Activated CD4-positive, alpha-beta memory T cell treated with anti-CD3 and anti-CD28 coated beads for 36 hours (primary cell): ENCODE measurements at regions not wholly inside any gene's neighbourhood (a gene's known extent, or its start where the extent isn't known, plus 50 kb on each side); places are given as distances from the start of the nearest gene placed in this dataset.

Experiments
- CTCF ChIA-PET: fragments of 350-600 bp; sonication (Branson Sonifier 250); formaldehyde crosslinking; loops from one replicate; lab custom pipeline; 2021; ENCODE audit warnings: antibody characterized with exemption, inconsistent platforms; lab: Charles Lee
- POLR2A ChIA-PET: fragments of 350-600 bp; sonication (Branson Sonifier 250); formaldehyde crosslinking; loops from one replicate; lab custom pipeline; 2021; ENCODE audit warnings: antibody characterized with exemption; lab: Charles Lee
- DNase-seq: peaks from one replicate; pipeline ENCODE4 v3.0.0-alpha.2; 2020
- H3K27ac Mint-ChIP-seq: one replicate; pipeline ENCODE4 v1.8.0; 2021; ENCODE audit warnings: mixed read lengths
- H3K27me3 Mint-ChIP-seq: one replicate; pipeline ENCODE4 v1.8.0; 2021; ENCODE audit warnings: mixed read lengths
- H3K36me3 Mint-ChIP-seq: one replicate; pipeline ENCODE4 v1.8.0; 2021; ENCODE audit warnings: mixed read lengths
- H3K4me1 Mint-ChIP-seq: one replicate; pipeline ENCODE4 v1.8.0; 2021; ENCODE audit warnings: low read depth, mixed read lengths
- H3K4me3 Mint-ChIP-seq: one replicate; pipeline ENCODE4 v1.8.0; 2021; ENCODE audit warnings: mild to moderate bottlenecking, mixed read lengths
- H3K9me3 Mint-ChIP-seq: one replicate; pipeline ENCODE4 v1.8.0; 2021; ENCODE audit warnings: mixed read lengths
- intact Hi-C: fragments of 100-400 bp; cut with micrococcal nuclease; formaldehyde crosslinking; loops from one replicate; pipeline ENCODE4 v1.15.1; 2023

GRCh38 chr7:128170461-128170860 is 70.6 kb upstream of the LEP start:
- H3K36me3 Mint-ChIP-seq: no peaks in the 10 kb centered on the region
- peaks cover 13% of the 10 kb centered on the region for H3K4me1 Mint-ChIP-seq
- no peak overlapping the region for H3K27ac Mint-ChIP-seq
- ChIA-PET CTCF (interaction anchor here (1.3 to 1.8 kb wide), 2 partner anchors 35 to 40 kb away, joined by 7 to 8 read pairs; no protein-coding TSS in a partner anchor), POLR2A (no interaction called here)
- peaks cover 45% of the 10 kb centered on the region for H3K27me3 Mint-ChIP-seq
- no peak for DNase-seq
- no peak overlapping the region for H3K4me3 Mint-ChIP-seq
- intact Hi-C loops: no loop called here
- H3K9me3 Mint-ChIP-seq: no peaks in the 10 kb centered on the region

DNA sequence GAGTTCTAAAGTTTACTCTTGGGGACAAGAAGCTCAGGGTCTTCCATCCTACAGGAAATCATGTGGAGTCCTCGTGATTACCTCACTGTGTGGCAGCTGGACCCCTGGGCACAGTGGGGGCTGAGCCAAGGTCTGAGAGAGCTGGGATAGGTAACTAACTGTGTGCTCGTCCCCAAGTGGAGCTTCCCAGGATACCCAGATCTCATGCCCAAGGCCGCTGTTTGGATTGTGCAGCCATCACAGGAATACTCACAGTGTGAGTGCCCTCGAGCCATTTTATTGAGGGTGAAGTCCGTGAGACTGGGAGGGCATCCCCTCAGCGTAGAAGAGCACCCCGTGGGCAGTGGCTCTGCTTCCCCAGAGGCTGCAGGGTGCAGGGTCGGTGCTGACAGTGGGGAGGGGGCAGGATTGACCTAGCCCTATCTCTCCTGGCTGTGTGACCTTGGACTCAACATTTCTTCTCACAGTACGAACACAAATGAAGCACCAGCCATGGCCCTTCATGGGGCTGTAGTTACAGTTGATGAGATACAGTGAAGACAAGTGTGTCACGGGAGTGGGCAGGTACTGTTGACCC is 69.6 kb upstream of the LEP start:
- POLR2A ChIA-PET: no interaction called here
- no peak overlapping the region for H3K4me3 Mint-ChIP-seq

GRCh38 chr7:128172151-128172550 is 68.9 kb upstream of the LEP start:
- Mint-ChIP-seq H3K36me3 (no peaks in the 10 kb centered on the region), H3K27me3 (peaks cover 37% of the 10 kb centered on the region), H3K4me3 (no peak overlapping the region), H3K4me1 (peaks cover 11% of the 10 kb centered on the region), H3K27ac (no peak overlapping the region), H3K9me3 (no peaks in the 10 kb centered on the region)
- CTCF ChIA-PET: interaction anchor here (0.7 to 2.5 kb wide), 5 partner anchors 26 to 39 kb away, joined by 3 to 10 read pairs (median 3); no protein-coding TSS in a partner anchor
- DNase-seq: no peak
- POLR2A ChIA-PET: no interaction called here
- intact Hi-C loops: no loop called here

More for the DNA sequence above, 69.6 kb upstream of the LEP start:
- Mint-ChIP-seq H3K36me3 (no peaks in the 10 kb centered on the region), H3K27me3 (peaks cover 38% of the 10 kb centered on the region), H3K4me1 (peaks cover 13% of the 10 kb centered on the region), H3K27ac (no peak overlapping the region), H3K9me3 (no peaks in the 10 kb centered on the region)
- CTCF ChIA-PET: interaction anchor here (1.0 to 2.5 kb wide), 3 partner anchors 29 to 38 kb away, joined by 3 to 10 read pairs (median 7); no protein-coding TSS in a partner anchor
- DNase-seq: no peak
- intact Hi-C loops: no loop called here

- no peaks in the 10 kb centered on the region for H3K36me3 Mint-ChIP-seq
- no peaks in the 10 kb centered on the region for H3K9me3 Mint-ChIP-seq
- no peak overlapping the region for H3K27ac Mint-ChIP-seq
- DNase-seq: no peak
- H3K4me3 Mint-ChIP-seq: no peak overlapping the region
- H3K4me1 Mint-ChIP-seq: peaks cover 10% of the 10 kb centered on the region
- POLR2A ChIA-PET: no interaction called here
- intact Hi-C loops: no loop called here
- CTCF ChIA-PET: interaction anchor here (1.0 to 2.5 kb wide), 3 partner anchors 36 to 38 kb away, joined by 3 to 10 read pairs (median 4); no protein-coding TSS in a partner anchor
- peaks cover 39% of the 10 kb centered on the region for H3K27me3 Mint-ChIP-seq
These were observed 68.1 kb upstream of the LEP start for GRCh38 chr7:128172963-128173362.

DNA sequence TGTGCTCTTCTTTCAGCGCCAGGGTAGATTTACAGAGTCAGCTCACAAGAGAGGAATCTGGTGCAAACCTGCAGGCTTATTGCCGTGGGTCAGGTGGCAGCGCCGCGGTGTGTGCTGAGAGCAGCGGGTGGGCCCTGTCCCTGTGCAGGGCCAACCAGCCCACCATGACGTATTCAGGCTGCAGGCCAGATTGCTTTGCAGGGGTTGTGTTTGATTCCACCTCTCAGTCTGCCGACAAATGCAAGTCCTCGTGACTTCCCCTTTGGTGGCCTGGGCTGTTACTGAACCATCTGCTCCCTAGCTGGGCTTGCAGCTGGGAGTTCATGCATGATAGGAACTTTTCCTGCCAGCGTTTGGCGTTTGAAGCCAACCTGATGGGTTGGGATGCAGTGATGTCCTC is 66.7 kb upstream of the LEP start:
- H3K9me3 Mint-ChIP-seq: no peaks in the 10 kb centered on the region
- POLR2A ChIA-PET: no interaction called here
- H3K27me3 Mint-ChIP-seq: peaks cover 27% of the 10 kb centered on the region
- H3K4me3 Mint-ChIP-seq: no peak overlapping the region
- no peaks in the 10 kb centered on the region for H3K4me1 Mint-ChIP-seq
- intact Hi-C loops: no loop called here
- CTCF ChIA-PET: no interaction called here
- no peak overlapping the region for H3K27ac Mint-ChIP-seq
- no peak for DNase-seq
- no peaks in the 10 kb centered on the region for H3K36me3 Mint-ChIP-seq

DNA sequence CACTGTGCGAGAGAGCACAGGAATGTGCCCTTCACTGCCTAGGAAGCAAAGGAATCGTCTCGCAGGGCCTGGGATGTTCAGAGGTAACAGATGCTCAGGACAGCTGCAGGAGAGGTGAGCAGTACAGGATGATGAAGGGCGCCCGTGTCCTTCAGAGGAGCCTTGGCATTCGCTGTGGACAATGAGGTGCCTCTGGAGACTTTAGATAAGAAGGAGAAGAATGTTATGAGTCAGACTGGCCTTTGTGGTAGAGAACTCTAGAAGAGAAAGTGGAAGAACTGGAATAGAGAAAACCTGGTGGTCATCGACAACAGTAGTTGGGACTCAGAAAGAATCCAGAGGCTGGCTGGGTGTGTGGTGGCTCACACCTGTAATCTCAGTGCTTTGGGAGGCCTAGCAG is 64.4 kb upstream of the LEP start:
- Mint-ChIP-seq H3K4me3 (no peak overlapping the region), H3K27me3 (peaks cover 20% of the 10 kb centered on the region), H3K27ac (no peak overlapping the region), H3K36me3 (no peaks in the 10 kb centered on the region), H3K9me3 (no peaks in the 10 kb centered on the region), H3K4me1 (no peaks in the 10 kb centered on the region)
- ChIA-PET CTCF (interaction anchor here (0.6 kb wide), 1 partner anchor 185 kb away, joined by 3 read pairs; the partner anchor contains the start of gene PRRT4), POLR2A (no interaction called here)
- intact Hi-C loops: no loop called here
- DNase-seq: no peak

DNA sequence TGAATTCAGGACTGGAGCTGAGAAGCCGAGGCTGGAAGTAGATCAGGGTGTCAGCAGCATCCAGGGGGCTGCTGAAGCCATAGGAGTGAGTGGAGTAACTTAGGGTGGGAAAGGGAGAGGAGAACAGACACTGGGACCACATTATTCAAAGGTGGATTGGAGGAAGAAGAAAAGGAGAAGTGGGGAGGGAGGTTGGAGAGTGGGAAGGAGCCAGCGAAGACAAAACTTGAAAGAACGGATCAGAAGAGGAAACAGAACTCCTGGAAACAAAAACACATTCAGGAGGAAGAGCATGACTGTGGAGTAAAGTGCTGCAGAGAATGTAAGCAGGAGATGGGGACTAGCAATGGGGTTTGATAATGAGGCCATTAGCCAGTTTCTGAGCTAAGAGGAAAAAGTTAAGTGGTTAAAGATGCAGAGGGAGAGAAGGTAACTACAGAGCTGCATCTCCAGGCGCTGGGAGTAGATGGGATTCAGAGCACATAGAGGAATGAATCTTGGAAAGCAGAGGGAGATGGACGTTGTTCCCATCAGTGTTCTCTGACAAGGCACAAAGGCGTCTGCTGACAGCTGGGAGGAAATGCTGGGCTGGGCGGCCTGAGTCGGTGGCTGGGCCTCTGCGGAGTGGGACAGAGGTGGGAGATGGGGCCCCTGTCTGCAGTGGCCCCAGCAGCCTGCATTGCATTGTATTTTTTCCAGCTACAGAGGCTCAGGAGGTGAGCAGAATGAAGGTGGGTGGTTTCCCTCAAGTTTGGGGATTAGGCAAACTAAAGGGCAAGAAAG is 63.1 kb upstream of the LEP start:
- no peak for DNase-seq
- intact Hi-C loops: no loop called here
- Mint-ChIP-seq H3K36me3 (no peaks in the 10 kb centered on the region), H3K4me3 (no peak overlapping the region), H3K4me1 (no peaks in the 10 kb centered on the region), H3K9me3 (no peaks in the 10 kb centered on the region), H3K27ac (no peak overlapping the region), H3K27me3 (peaks cover 22% of the 10 kb centered on the region)
- CTCF ChIA-PET: interaction anchor here (3.2 kb wide), 1 partner anchor 42 kb away, joined by 12 read pairs; no protein-coding TSS in a partner anchor
- POLR2A ChIA-PET: no interaction called here

DNA sequence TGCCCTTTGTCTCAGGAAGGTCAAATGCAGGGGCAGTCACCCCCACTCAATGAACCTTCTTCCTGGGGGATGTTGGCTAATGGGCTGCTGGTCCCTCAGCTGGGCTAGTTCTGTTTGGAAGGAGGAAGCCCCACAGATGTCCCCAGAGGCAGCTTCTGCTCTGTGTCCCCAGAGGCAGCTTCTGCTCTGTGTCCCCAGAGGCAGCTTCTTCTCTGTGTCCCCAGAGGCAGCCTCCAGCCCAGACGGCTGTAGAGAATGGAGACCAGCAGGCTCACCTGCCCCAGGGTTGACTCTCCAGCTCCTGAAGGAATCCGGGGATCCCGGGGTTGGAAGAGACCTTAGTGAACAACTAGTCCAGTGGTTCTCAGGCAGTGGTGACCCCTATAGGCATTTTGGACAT is 62.5 kb upstream of the LEP start:
- POLR2A ChIA-PET: no interaction called here
- no peaks in the 10 kb centered on the region for H3K4me1 Mint-ChIP-seq
- H3K9me3 Mint-ChIP-seq: no peaks in the 10 kb centered on the region
- no peak overlapping the region for H3K27ac Mint-ChIP-seq
- no peaks in the 10 kb centered on the region for H3K36me3 Mint-ChIP-seq
- no peak for DNase-seq
- peaks cover 22% of the 10 kb centered on the region for H3K27me3 Mint-ChIP-seq
- CTCF ChIA-PET: interaction anchor here (3.2 kb wide), 1 partner anchor 43 kb away, joined by 12 read pairs; no protein-coding TSS in a partner anchor
- no peak overlapping the region for H3K4me3 Mint-ChIP-seq
- intact Hi-C loops: no loop called here

DNA sequence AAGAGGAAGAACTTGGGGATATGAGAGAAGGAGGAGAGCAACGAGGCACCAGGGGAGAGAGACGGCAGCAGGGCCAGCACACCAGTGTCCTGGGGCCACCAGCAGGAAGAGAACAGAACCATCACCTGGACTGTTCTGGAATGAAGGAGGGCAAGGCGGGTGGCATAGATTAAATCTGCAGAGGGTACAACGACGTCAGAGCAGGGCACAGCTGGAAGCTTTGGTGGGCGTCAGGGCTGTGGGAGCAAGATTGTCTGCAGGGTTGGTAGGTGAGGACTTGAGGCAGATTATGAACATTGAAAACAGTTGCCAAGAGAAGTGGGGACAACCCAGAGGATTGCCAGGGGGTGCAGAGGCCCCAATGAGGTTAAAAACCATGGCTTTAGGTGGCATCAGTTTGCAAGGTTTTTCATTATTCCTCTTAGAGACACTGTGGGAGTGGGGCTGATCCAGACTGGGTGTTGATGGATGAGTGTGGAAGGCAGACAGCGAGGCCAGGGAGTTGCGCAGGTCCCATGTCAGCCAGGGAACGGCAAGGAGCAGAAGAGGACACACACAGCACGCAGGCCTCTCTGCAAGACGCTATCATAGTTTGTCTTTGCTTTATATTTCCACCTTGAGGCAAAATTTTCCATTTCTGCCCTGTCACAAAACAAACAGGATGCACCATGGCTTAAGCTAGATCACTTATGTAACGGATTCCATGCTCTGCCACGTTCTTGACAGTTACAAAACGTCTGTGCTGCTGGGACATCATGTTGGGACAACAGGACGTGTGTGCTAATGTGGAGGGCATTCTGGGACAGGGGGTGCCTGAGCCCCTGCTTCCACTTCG is 52.5 kb upstream of the LEP start:
- peaks cover 2% of the 10 kb centered on the region for H3K9me3 Mint-ChIP-seq
- H3K36me3 Mint-ChIP-seq: no peaks in the 10 kb centered on the region
- H3K4me3 Mint-ChIP-seq: no peak overlapping the region
- intact Hi-C loops: no loop called here
- H3K27ac Mint-ChIP-seq: no peak overlapping the region
- no peaks in the 10 kb centered on the region for H3K4me1 Mint-ChIP-seq
- CTCF ChIA-PET: no interaction called here
- no peak for DNase-seq
- peaks cover 27% of the 10 kb centered on the region for H3K27me3 Mint-ChIP-seq
- POLR2A ChIA-PET: no interaction called here

- Mint-ChIP-seq H3K4me1 (peaks cover 2% of the 10 kb centered on the region), H3K9me3 (peaks cover 9% of the 10 kb centered on the region), H3K36me3 (peaks cover under 1% of the 10 kb centered on the region), H3K27me3 (peaks cover 27% of the 10 kb centered on the region), H3K4me3 (no peak overlapping the region), H3K27ac (no peak overlapping the region)
- intact Hi-C loops: no loop called here
- ChIA-PET POLR2A (no interaction called here), CTCF (interaction anchor here (0.6 to 1.7 kb wide), 2 partner anchors 21 to 54 kb away, joined by 3 to 9 read pairs; no protein-coding TSS in a partner anchor)
- DNase-seq: no peak
These were observed 51.7 kb upstream of the LEP start for GRCh38 chr7:128189231-128189930.

DNA sequence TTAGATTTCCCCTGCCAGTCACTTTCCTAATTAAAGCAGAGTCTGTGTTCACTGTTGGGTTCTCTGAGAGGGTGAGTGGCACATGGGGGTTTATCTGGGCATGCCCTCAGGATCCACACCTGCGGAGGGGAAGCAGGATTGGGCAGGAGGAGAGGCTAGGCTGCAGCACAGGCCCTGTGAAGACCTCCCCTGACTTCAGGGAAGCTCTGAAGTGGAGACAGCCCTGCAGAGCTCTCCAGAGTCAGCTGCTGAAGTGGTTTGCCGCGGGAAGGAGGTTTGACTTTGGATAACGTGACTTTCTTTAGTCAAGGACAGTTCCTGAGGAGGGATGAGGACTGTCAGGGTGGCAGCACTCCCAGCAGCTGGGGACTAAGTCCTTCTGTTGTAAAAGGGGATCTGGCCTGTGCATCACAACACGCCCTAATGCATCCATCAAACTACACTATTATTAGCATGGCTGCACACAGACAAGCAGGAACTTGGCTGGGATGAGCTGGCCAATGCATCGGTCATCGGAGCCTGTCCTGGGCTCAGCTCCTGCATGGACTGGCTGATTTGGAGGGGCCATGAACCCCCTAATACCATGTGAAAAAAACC is 50.9 kb upstream of the LEP start:
- Mint-ChIP-seq H3K4me1 (peaks cover 4% of the 10 kb centered on the region), H3K4me3 (no peak overlapping the region), H3K36me3 (peaks cover 5% of the 10 kb centered on the region), H3K9me3 (peaks cover 16% of the 10 kb centered on the region), H3K27ac (no peak overlapping the region), H3K27me3 (peaks cover 27% of the 10 kb centered on the region)
- no peak for DNase-seq
- ChIA-PET CTCF (interaction anchor here (0.6 to 1.7 kb wide), 2 partner anchors 20 to 54 kb away, joined by 3 to 9 read pairs; no protein-coding TSS in a partner anchor), POLR2A (no interaction called here)
- intact Hi-C loops: no loop called here
